ENCODE measurements at regions not wholly inside any gene's neighbourhood (a gene's known extent, or its start where the extent isn't known, plus 50 kb on each side); places are given as distances from the start of the nearest gene placed in this dataset.

- DNase-seq (ENCODE audit: low read depth): no peak
Observed at GRCh38 chr10:3464760-3465405, 292.3 kb upstream of the PITRM1 start.

GRCh38 chr10:3460420-3461128, 288.0 kb upstream of the PITRM1 start:
- DNase-seq (ENCODE audit: low read depth): no peak

- no peak for DNase-seq (ENCODE audit: low read depth)
Observed at GRCh38 chr10:3455385-3456334, 283.1 kb upstream of the PITRM1 start.

- DNase-seq (ENCODE audit: low read depth): no peak
Observed at GRCh38 chr10:3452683-3453361, 280.2 kb upstream of the PITRM1 start.

GRCh38 chr10:3452173-3452626, 279.6 kb upstream of the PITRM1 start:
- no peak for DNase-seq (ENCODE audit: low read depth)

GRCh38 chr10:3451516-3452172, 279.1 kb upstream of the PITRM1 start:
- no peak for DNase-seq (ENCODE audit: low read depth)

- no peak for DNase-seq (ENCODE audit: low read depth)
Observed at GRCh38 chr10:3446221-3446620, 273.6 kb upstream of the PITRM1 start.

GRCh38 chr10:3445648-3446047, 273.1 kb upstream of the PITRM1 start:
- no peak for DNase-seq (ENCODE audit: low read depth)

GRCh38 chr10:3442451-3442990, 269.9 kb upstream of the PITRM1 start:
- no peak for DNase-seq (ENCODE audit: low read depth)

GRCh38 chr10:3439183-3439582, 266.6 kb upstream of the PITRM1 start:
- no peak for DNase-seq (ENCODE audit: low read depth)

- DNase-seq (ENCODE audit: low read depth): no peak
Observed at GRCh38 chr10:3438606-3439005, 266.0 kb upstream of the PITRM1 start.

GRCh38 chr10:3435671-3436070, 263.1 kb upstream of the PITRM1 start:
- no peak for DNase-seq (ENCODE audit: low read depth)

GRCh38 chr10:3433988-3434387, 261.4 kb upstream of the PITRM1 start:
- no peak for DNase-seq (ENCODE audit: low read depth)

GRCh38 chr10:3433131-3433530, 260.5 kb upstream of the PITRM1 start:
- DNase-seq (ENCODE audit: low read depth): no peak

GRCh38 chr10:3432081-3432825, 259.7 kb upstream of the PITRM1 start:
- no peak for DNase-seq (ENCODE audit: low read depth)

GRCh38 chr10:3430501-3430900, 257.9 kb upstream of the PITRM1 start:
- no peak for DNase-seq (ENCODE audit: low read depth)

- DNase-seq (ENCODE audit: low read depth): no peak
Observed at GRCh38 chr10:3429676-3430075, 257.1 kb upstream of the PITRM1 start.

- no peak for DNase-seq (ENCODE audit: low read depth)
Observed at GRCh38 chr10:3428826-3429225, 256.2 kb upstream of the PITRM1 start.

- DNase-seq (ENCODE audit: low read depth): no peak
Observed at GRCh38 chr10:3427950-3428354, 255.4 kb upstream of the PITRM1 start.

- no peak for DNase-seq (ENCODE audit: low read depth)
Observed at GRCh38 chr10:3427347-3427746, 254.8 kb upstream of the PITRM1 start.

Measured in T-helper 22 cell (primary cell).